ENCODE measurements at regions not wholly inside any gene's neighbourhood (a gene's known extent, or its start where the extent isn't known, plus 50 kb on each side); places are given as distances from the start of the nearest gene placed in this dataset.

DNA sequence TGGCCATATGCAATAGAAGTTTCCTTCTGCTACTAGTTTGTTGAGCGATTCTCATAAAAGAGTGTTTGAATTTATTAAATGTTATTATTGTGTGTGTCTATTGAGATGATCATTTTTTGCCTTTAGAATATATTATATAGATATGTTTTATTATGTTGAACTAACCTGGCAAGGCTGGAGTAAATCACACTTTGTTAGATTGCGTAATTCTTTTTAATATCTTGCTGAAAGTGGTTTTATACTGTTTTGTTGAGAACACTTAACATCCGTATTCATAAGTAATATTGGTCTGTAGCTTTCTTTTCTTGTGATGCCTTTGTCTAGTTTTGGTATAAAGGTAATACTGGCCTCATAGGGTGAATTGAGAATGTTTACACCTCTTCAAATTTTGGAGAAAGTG, 574.3 kb upstream of the PCDH20 start (continued):
- TF ChIP-seq, protein P1, sequence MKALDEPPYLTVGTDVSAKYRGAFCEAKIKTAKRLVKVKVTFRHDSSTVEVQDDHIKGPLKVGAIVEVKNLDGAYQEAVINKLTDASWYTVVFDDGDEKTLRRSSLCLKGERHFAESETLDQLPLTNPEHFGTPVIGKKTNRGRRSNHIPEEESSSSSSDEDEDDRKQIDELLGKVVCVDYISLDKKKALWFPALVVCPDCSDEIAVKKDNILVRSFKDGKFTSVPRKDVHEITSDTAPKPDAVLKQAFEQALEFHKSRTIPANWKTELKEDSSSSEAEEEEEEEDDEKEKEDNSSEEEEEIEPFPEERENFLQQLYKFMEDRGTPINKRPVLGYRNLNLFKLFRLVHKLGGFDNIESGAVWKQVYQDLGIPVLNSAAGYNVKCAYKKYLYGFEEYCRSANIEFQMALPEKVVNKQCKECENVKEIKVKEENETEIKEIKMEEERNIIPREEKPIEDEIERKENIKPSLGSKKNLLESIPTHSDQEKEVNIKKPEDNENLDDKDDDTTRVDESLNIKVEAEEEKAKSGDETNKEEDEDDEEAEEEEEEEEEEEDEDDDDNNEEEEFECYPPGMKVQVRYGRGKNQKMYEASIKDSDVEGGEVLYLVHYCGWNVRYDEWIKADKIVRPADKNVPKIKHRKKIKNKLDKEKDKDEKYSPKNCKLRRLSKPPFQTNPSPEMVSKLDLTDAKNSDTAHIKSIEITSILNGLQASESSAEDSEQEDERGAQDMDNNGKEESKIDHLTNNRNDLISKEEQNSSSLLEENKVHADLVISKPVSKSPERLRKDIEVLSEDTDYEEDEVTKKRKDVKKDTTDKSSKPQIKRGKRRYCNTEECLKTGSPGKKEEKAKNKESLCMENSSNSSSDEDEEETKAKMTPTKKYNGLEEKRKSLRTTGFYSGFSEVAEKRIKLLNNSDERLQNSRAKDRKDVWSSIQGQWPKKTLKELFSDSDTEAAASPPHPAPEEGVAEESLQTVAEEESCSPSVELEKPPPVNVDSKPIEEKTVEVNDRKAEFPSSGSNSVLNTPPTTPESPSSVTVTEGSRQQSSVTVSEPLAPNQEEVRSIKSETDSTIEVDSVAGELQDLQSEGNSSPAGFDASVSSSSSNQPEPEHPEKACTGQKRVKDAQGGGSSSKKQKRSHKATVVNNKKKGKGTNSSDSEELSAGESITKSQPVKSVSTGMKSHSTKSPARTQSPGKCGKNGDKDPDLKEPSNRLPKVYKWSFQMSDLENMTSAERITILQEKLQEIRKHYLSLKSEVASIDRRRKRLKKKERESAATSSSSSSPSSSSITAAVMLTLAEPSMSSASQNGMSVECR (CRISPR knock-in tag; IDR thresholded peaks at IDR 0.05; ENCODE audit: borderline replicate concordance), result no peak
- no peak for TF ChIP-seq SOX15 (CRISPR knock-in tag; IDR thresholded peaks at IDR 0.05)
- TF ChIP-seq MXD4 (CRISPR knock-in tag; IDR thresholded peaks at IDR 0.05; ENCODE audit: borderline replicate concordance), result no peak
- TF ChIP-seq, protein P2, sequence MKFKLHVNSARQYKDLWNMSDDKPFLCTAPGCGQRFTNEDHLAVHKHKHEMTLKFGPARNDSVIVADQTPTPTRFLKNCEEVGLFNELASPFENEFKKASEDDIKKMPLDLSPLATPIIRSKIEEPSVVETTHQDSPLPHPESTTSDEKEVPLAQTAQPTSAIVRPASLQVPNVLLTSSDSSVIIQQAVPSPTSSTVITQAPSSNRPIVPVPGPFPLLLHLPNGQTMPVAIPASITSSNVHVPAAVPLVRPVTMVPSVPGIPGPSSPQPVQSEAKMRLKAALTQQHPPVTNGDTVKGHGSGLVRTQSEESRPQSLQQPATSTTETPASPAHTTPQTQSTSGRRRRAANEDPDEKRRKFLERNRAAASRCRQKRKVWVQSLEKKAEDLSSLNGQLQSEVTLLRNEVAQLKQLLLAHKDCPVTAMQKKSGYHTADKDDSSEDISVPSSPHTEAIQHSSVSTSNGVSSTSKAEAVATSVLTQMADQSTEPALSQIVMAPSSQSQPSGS (CRISPR knock-in tag; IDR thresholded peaks at IDR 0.05; ENCODE audit: borderline replicate concordance, low read depth), result no peak
- TF ChIP-seq, protein P3, sequence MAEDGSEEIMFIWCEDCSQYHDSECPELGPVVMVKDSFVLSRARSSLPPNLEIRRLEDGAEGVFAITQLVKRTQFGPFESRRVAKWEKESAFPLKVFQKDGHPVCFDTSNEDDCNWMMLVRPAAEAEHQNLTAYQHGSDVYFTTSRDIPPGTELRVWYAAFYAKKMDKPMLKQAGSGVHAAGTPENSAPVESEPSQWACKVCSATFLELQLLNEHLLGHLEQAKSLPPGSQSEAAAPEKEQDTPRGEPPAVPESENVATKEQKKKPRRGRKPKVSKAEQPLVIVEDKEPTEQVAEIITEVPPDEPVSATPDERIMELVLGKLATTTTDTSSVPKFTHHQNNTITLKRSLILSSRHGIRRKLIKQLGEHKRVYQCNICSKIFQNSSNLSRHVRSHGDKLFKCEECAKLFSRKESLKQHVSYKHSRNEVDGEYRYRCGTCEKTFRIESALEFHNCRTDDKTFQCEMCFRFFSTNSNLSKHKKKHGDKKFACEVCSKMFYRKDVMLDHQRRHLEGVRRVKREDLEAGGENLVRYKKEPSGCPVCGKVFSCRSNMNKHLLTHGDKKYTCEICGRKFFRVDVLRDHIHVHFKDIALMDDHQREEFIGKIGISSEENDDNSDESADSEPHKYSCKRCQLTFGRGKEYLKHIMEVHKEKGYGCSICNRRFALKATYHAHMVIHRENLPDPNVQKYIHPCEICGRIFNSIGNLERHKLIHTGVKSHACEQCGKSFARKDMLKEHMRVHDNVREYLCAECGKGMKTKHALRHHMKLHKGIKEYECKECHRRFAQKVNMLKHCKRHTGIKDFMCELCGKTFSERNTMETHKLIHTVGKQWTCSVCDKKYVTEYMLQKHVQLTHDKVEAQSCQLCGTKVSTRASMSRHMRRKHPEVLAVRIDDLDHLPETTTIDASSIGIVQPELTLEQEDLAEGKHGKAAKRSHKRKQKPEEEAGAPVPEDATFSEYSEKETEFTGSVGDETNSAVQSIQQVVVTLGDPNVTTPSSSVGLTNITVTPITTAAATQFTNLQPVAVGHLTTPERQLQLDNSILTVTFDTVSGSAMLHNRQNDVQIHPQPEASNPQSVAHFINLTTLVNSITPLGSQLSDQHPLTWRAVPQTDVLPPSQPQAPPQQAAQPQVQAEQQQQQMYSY (CRISPR knock-in tag; IDR thresholded peaks at IDR 0.05), result no peak

DNA sequence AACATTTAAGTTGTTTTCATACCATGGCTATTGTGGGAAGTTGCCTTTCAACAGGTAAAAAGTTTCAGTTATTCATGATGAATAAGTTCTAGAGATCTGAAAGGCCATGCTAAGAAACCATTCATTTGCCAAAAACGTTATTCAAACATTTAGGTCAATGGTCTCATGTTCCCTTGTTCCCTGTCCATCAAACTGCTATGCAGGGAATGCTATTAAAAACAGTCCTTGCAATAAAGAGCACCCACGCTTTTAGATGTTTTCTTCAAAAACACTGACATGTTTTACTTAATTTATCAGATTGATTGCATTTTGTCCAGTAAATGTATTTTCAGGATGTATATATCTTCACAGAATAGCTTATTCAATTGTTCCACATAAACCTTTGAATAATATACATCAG, 573.2 kb upstream of the PCDH20 start:
- Mint-ChIP-seq H3K4me1 (no peaks in the 10 kb centered on the region), H3K9me3 (peaks cover under 1% of the 10 kb centered on the region; the same call in 1 of the 2 replicates), H3K36me3 (no peaks in the 10 kb centered on the region), H3K27ac (no peak overlapping the region), H3K4me3 (no peak overlapping the region), H3K27me3 (ENCODE audit: low read depth) (no peaks in the 10 kb centered on the region)
- ChIA-PET POLR2A (no interaction called here), CTCF (no interaction called here)
- no peak for ATAC-seq
- DNase-seq (ENCODE audit: low spot score), result no peak
- TF ChIP-seq, protein P4, sequence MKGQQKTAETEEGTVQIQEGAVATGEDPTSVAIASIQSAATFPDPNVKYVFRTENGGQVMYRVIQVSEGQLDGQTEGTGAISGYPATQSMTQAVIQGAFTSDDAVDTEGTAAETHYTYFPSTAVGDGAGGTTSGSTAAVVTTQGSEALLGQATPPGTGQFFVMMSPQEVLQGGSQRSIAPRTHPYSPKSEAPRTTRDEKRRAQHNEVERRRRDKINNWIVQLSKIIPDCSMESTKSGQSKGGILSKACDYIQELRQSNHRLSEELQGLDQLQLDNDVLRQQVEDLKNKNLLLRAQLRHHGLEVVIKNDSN (CRISPR knock-in tag; IDR thresholded peaks at IDR 0.05), result no peak
- no peak for TF ChIP-seq ZNF416 (CRISPR knock-in tag; IDR thresholded peaks at IDR 0.05)
- TF ChIP-seq ELF4 (CRISPR knock-in tag; IDR thresholded peaks at IDR 0.05; ENCODE audit: low read depth), result no peak
- TF ChIP-seq, protein P5, sequence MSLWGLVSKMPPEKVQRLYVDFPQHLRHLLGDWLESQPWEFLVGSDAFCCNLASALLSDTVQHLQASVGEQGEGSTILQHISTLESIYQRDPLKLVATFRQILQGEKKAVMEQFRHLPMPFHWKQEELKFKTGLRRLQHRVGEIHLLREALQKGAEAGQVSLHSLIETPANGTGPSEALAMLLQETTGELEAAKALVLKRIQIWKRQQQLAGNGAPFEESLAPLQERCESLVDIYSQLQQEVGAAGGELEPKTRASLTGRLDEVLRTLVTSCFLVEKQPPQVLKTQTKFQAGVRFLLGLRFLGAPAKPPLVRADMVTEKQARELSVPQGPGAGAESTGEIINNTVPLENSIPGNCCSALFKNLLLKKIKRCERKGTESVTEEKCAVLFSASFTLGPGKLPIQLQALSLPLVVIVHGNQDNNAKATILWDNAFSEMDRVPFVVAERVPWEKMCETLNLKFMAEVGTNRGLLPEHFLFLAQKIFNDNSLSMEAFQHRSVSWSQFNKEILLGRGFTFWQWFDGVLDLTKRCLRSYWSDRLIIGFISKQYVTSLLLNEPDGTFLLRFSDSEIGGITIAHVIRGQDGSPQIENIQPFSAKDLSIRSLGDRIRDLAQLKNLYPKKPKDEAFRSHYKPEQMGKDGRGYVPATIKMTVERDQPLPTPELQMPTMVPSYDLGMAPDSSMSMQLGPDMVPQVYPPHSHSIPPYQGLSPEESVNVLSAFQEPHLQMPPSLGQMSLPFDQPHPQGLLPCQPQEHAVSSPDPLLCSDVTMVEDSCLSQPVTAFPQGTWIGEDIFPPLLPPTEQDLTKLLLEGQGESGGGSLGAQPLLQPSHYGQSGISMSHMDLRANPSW (CRISPR knock-in tag; conservative IDR thresholded peaks at IDR 0.05; ENCODE audit: low read depth), result no peak
- no peak for TF ChIP-seq ZNF423 (CRISPR knock-in tag; IDR thresholded peaks at IDR 0.05)
- no peak for TF ChIP-seq NR1H2 (CRISPR knock-in tag; IDR thresholded peaks at IDR 0.05)
- TF ChIP-seq, protein P6, sequence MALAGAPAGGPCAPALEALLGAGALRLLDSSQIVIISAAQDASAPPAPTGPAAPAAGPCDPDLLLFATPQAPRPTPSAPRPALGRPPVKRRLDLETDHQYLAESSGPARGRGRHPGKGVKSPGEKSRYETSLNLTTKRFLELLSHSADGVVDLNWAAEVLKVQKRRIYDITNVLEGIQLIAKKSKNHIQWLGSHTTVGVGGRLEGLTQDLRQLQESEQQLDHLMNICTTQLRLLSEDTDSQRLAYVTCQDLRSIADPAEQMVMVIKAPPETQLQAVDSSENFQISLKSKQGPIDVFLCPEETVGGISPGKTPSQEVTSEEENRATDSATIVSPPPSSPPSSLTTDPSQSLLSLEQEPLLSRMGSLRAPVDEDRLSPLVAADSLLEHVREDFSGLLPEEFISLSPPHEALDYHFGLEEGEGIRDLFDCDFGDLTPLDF (CRISPR knock-in tag; IDR thresholded peaks at IDR 0.05), result no peak
- no peak for TF ChIP-seq GTF2I (CRISPR knock-in tag; conservative IDR thresholded peaks at IDR 0.05)
